ENCODE measurements at regions not wholly inside any gene's neighbourhood (a gene's known extent, or its start where the extent isn't known, plus 50 kb on each side); places are given as distances from the start of the nearest gene placed in this dataset.

DNA sequence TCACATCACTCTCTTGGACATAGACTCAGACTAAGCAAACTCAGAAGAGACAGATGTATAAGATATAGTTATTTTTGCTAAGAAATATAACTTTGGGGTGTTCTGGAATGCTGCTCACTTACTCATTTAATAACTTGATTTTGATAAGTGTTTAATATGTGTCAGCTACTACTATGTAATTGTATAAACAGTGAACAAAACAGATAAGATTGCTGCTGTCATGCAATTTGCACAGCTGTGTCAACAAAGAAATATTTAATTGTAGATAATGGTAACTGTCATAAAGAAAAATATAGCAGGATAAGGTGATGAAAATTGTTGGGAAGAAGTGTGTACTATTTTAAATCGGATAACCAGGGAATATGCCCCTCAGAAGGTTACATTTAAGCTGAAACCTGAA, 84.1 kb upstream of the ZDHHC17 start:
- TF ChIP-seq, protein P1, sequence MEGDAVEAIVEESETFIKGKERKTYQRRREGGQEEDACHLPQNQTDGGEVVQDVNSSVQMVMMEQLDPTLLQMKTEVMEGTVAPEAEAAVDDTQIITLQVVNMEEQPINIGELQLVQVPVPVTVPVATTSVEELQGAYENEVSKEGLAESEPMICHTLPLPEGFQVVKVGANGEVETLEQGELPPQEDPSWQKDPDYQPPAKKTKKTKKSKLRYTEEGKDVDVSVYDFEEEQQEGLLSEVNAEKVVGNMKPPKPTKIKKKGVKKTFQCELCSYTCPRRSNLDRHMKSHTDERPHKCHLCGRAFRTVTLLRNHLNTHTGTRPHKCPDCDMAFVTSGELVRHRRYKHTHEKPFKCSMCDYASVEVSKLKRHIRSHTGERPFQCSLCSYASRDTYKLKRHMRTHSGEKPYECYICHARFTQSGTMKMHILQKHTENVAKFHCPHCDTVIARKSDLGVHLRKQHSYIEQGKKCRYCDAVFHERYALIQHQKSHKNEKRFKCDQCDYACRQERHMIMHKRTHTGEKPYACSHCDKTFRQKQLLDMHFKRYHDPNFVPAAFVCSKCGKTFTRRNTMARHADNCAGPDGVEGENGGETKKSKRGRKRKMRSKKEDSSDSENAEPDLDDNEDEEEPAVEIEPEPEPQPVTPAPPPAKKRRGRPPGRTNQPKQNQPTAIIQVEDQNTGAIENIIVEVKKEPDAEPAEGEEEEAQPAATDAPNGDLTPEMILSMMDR (IDR thresholded peaks at IDR 0.05), result no peak

DNA sequence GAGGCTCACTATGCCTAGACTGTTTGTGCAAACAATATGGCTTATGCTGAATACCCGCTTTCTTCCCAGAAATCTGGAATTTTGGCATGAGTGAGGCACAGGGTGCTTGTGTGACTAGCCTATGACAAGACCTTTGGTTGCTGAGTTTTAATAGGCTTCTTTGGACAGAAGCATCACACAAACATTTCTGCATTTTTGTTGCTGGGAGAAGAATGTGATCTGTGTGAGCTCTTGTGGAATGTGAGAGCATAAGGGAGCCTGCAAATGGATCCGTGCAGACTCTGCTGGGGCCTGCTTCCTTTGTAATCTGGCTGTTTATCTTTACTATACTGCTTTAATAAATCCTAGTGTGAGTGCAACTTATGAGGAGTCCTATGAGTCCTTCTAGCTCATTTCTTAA, 83.0 kb upstream of the ZDHHC17 start:
- TF ChIP-seq, protein P1 (IDR thresholded peaks at IDR 0.05), result no peak

DNA sequence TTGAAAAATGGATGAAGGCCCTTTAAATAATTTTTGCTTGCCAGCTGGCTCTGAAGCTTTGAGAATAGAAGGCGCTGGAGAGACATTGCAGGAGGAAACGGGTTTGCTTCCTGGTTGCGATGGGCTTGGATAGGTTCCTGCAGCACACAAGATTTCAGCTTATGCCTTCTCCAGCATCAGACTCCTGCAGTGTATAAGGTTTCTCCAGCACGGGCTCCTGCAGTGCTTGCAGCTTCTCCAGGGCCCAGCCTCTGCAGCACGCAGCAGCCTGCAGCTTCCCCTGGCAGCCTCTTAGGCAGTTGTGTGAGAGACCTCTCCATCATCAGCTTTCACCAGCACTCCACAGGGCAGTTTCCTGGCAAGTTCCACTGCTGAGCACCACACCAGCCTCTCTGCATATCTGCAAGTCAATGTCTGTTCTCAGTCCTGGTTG, 78.7 kb upstream of the ZDHHC17 start:
- TF ChIP-seq, protein P1 (IDR thresholded peaks at IDR 0.05), result no peak

DNA sequence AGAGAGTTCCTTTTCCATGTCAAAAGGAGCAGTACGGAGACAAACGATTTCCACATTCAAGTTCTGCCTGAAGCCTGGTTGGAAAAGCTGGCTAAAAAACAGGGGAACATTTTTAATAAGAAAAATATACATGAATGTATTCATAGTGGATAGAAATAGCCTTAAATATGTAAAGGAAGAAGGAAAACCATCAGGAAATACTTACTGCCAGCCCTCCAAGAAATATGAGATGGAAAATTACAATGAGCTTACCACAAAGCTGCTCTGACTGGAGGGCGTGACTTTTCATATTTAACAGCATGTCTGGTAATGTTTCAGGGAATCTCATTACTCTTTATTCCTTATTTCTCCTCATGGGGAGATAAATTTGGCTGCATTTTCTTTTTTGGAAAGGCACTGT, 75.9 kb upstream of the ZDHHC17 start:
- TF ChIP-seq, protein P1 (IDR thresholded peaks at IDR 0.05), result no peak

DNA sequence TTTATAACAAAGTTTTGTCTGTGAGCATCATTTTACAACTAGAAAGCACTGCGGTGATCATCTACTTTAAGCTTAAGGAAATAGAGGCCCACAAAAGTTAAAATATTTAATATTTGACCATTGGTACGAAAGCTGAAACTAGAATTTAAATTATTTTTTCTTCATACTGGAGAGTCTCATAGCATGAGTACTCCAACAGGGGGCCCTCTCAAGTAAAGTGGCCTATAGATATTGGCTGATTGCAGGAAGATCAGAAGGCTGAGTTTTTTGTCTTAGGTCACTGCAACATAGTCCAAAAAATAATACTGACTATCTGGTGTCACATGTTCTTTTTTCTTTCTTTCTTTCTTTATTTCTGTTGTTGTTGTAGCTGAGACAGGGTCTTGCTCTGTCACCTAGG, 75.3 kb upstream of the ZDHHC17 start:
- TF ChIP-seq, protein P1 (IDR thresholded peaks at IDR 0.05), result peak; percentile 30; the same call in 1 of the 2 replicates

DNA sequence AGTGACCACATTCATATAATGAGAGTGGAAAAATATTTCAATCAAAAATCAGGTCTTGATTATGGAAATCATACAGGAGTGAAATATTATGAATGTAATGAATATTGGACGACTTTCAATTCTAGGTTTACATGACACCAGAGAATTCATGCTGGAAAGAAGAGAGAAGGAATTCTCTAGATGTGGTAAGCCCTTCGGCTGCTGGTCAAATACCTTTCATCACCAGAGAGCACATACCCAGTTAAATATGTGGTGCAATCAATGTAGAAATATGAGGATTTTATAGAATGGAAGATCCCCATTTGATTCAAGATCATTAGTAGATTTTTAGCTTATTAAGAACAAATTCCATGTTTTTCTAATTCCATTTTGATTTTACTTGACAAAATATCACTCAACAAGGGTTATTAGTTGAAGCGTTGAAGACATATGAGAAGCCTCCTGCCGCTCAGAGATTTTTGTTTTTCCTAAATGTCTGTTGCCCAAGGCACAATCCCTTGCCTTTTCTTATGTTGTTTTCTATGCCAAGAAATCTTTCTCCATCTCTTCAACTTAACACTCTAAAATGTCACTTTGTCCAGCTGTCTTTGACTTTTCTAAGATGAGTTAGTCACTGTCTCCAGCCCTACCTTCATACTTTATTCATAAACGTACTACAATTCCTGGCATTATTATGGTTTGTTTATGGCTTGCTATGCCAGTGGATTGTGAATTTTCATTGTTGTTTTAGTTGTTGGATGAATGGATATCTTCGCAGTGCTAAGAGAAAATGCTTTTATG, 72.8 kb upstream of the ZDHHC17 start:
- TF ChIP-seq, protein P1 (IDR thresholded peaks at IDR 0.05), result no peak

DNA sequence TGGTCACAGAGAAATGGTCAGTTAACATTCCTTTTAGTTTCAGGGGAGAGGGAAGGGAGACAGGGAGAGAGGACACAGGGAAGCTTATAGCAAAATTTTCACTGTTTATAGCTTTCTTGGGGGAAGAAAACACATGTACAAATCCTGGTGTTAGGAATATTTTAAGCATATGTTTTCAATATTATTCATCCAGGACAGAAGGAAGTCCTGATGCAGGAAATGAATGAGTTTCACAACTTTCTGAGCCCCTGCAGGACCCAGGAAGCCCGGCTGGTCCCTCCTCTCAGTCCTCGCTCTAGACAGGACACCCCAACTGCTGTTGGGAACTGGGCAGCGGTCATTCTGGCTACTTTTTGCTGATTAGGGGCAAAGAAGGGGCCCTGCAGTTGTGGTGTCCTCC, 71.1 kb upstream of the ZDHHC17 start:
- TF ChIP-seq, protein P1 (IDR thresholded peaks at IDR 0.05), result no peak

All from LNCAP (cell line).